ENCODE measurements at regions not wholly inside any gene's neighbourhood (a gene's known extent, or its start where the extent isn't known, plus 50 kb on each side); places are given as distances from the start of the nearest gene placed in this dataset.

- TF ChIP-seq EZH2phosphoT487 (IDR thresholded peaks at IDR 0.05; ENCODE audit: low read length) (no peak), CTCF (IDR thresholded peaks at IDR 0.05; ENCODE audit: low read length) (no peak)
Observed at GRCh38 chr2:65647249-65647842, 214.9 kb upstream of the SPRED2 start.
